ENCODE measurements at regions not wholly inside any gene's neighbourhood (a gene's known extent, or its start where the extent isn't known, plus 50 kb on each side); places are given as distances from the start of the nearest gene placed in this dataset.

DNA sequence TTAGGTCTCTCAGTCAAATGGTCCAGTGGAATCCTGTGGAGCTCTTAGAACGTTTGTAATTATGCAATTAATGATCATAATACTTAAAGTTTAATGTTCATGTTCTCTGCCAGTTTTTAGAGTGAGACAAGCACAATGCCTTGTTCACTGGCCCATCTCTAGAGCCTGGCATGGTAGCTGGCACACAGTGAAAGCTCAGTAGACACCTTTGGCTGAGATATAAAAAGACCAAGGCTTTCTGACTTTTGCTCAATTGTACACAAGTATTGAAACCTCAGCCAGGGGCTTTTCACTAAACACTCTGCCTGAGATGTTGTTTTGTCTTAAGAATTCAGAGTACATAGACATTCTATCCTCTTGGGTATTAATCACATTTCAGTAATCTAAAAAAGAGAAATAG, 241.8 kb upstream of the ATP2B1 start:
- no peaks in the 10 kb centered on the region for H3K9me3 ChIP-seq (replicated peaks)
- H3K27ac ChIP-seq (replicated peaks) = peak overlapping the region; percentile 9
- TF ChIP-seq, protein P1, sequence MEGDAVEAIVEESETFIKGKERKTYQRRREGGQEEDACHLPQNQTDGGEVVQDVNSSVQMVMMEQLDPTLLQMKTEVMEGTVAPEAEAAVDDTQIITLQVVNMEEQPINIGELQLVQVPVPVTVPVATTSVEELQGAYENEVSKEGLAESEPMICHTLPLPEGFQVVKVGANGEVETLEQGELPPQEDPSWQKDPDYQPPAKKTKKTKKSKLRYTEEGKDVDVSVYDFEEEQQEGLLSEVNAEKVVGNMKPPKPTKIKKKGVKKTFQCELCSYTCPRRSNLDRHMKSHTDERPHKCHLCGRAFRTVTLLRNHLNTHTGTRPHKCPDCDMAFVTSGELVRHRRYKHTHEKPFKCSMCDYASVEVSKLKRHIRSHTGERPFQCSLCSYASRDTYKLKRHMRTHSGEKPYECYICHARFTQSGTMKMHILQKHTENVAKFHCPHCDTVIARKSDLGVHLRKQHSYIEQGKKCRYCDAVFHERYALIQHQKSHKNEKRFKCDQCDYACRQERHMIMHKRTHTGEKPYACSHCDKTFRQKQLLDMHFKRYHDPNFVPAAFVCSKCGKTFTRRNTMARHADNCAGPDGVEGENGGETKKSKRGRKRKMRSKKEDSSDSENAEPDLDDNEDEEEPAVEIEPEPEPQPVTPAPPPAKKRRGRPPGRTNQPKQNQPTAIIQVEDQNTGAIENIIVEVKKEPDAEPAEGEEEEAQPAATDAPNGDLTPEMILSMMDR (IDR thresholded peaks at IDR 0.05; ENCODE audit: borderline replicate concordance) = no peak
- H3K4me1 ChIP-seq = peaks cover 28% of the 10 kb centered on the region
- intact Hi-C loops (cut with micrococcal nuclease) = no loop called here
- no peak overlapping the region for H3K4me3 ChIP-seq
- H3K36me3 ChIP-seq = no peaks in the 10 kb centered on the region
- H3K27me3 ChIP-seq (ENCODE audit: low read depth) = peaks cover 13% of the 10 kb centered on the region
- no peak for DNase-seq

DNA sequence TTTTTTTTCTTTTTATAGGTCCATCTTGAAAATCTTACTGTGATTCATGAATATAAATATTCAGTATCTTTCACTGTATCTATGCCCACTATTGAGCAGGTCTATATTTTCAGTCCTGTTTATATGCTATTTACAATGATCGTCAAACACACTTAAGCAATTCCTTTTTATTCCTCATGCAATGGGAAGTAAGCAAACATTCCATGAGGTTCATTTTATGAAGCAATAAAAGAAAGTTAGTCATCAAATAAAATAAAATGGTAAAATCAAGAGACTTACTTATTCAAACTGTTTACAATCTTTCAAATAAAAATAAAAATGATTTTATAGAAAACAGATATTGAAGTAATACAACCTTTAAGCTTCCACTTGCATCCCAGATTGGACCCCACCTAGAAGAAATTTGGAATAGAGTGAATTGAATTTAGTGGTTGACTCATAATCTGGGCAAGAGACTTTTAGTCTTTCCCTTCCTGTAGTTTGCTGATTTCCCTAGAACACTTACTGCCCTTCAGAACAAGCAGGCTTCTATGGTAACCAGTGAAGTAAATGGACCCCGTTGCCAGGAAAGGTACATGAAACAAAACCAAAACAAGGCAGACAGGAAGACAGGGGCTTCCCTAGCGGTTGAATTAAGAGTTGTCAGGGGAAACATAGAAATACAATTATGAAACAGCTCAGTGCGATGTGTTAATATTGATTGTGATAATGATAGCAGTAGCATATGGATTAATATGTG, 241.0 kb upstream of the ATP2B1 start:
- Histone ChIP-seq H3K36me3 (no peaks in the 10 kb centered on the region), H3K27ac (replicated peaks) (peak overlapping the region; percentile 9), H3K4me3 (no peak overlapping the region), H3K27me3 (ENCODE audit: low read depth) (peaks cover 13% of the 10 kb centered on the region), H3K9me3 (replicated peaks) (no peaks in the 10 kb centered on the region), H3K4me1 (peaks cover 28% of the 10 kb centered on the region)
- intact Hi-C loops (cut with micrococcal nuclease) = no loop called here
- TF ChIP-seq, protein P1 (IDR thresholded peaks at IDR 0.05; ENCODE audit: borderline replicate concordance) = peak; percentile 24
- DNase-seq = no peak

DNA sequence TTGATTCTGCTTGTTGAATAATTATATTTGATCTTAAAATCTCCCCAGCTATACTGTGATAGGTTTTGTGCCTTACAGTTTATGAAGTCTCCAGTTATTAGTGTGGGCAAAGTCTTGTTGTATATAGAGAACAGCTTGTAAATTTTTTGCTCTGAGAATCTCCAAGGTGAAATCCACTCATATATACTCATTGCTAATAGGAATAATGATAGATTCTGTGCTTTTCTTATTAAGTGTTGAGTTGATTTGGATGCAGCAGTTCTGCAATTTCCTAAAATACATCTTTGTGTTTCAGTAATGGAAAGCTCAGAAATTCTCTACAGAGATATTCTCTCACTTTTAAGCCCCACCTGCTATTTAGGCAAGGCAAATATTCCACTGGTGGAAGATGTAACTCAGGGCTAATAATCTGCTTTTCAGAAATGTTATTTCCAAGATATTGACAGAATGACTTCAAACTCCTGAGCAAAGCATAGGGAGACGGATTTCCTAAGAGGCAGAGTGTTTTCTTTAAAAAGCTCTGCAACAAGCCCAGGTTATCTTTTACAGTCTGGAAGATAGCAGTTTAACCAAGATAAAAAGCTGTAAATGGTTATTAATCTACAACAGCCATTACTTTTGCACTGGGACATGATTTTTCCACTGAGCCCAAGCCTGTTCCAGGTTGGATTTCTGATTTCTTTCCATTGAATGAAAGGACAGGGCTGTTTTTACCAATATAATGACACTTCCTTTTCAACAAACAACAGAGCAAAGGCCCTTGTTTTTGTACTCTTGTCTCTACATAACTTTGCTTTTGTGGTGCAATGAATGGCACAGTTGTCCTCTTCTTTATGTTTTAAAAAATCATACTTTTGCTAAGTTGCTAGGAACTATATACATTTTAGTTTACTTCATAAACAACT, 239.9 kb upstream of the ATP2B1 start:
- intact Hi-C loops (cut with micrococcal nuclease) = no loop called here
- Histone ChIP-seq H3K4me3 (no peak overlapping the region), H3K36me3 (no peaks in the 10 kb centered on the region), H3K9me3 (replicated peaks) (no peaks in the 10 kb centered on the region), H3K27me3 (ENCODE audit: low read depth) (peaks cover 9% of the 10 kb centered on the region), H3K4me1 (peaks cover 28% of the 10 kb centered on the region), H3K27ac (replicated peaks) (peak overlapping the region; percentile 11)
- no peak for DNase-seq
- TF ChIP-seq, protein P1 (IDR thresholded peaks at IDR 0.05; ENCODE audit: borderline replicate concordance) = no peak

DNA sequence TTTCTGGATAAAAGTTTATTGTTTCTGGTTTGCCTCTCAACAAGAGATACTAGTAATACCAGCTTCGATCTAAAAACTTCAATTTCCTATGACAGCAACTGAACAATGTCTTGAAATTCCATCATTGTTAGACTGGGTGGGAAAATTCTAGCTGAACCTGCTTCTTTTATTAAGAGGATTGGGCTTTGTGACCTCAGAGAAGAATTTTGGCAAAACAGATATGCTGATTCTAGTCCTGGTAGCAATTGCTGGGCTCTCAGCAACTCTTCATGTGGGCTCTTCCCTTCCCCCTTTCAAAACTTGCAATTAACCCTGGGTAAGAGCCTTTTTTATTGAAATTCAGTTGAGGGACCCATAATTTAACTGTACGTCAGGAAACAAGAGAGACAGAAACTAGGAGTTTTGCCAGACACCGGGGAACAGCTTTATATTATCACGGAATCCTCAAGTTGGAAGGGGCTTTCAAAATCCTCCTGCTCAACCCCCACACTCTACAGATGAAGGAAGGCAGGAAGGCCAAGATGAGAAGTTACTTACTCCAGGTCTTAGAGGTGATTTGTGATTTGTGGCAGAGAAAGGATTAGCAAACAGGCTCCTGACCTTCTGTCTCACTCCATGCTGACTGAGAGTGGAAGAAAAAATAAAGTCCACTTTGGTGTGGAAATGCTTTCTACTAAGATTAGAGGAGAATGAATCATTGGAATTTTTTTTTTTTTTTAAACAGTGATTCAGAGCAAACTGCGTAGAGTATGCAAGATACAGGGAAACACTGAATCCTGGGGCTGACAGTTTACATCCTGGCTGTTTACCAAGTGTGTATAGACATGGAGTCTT, 239.0 kb upstream of the ATP2B1 start:
- TF ChIP-seq, protein P1 (IDR thresholded peaks at IDR 0.05; ENCODE audit: borderline replicate concordance) = no peak
- no peak for DNase-seq
- no peaks in the 10 kb centered on the region for H3K36me3 ChIP-seq
- H3K4me3 ChIP-seq = no peak overlapping the region
- peaks cover 9% of the 10 kb centered on the region for H3K27me3 ChIP-seq (ENCODE audit: low read depth)
- no peak overlapping the region for H3K27ac ChIP-seq (replicated peaks)
- peaks cover 28% of the 10 kb centered on the region for H3K4me1 ChIP-seq
- intact Hi-C loops (cut with micrococcal nuclease) = no loop called here
- H3K9me3 ChIP-seq (replicated peaks) = no peaks in the 10 kb centered on the region

DNA sequence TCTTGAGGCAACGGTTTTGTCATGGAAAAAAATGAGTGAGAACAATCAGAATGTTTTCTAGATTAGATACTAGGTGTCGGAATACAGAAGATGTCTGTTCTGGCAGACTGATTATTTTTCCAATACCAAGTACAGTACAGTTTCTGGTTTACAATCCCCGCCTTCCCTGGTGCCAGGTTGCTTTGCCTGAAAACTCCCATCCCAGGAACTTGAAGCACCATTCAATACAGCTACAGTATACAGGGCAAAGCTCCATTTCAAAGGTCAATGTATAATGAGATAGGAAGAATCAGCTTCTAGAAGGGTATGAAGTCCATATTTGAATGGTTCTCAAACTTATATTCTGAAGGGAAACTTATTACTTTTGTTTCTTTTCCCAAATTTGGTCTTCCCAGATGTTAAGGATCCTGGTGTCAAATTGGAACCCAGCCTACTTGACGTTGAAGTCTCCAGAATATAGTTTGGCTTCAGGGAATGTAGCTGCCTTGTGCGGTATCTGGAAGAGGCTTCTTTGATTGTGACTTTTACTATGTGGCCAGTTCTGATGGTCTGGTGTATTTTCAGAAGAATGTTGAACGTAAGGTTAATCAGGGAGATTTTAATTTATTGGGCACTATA, 238.0 kb upstream of the ATP2B1 start:
- intact Hi-C loops (cut with micrococcal nuclease) = no loop called here
- no peak overlapping the region for H3K4me3 ChIP-seq
- TF ChIP-seq, protein P1 (IDR thresholded peaks at IDR 0.05; ENCODE audit: borderline replicate concordance) = no peak
- peaks cover 9% of the 10 kb centered on the region for H3K27me3 ChIP-seq (ENCODE audit: low read depth)
- peaks cover 28% of the 10 kb centered on the region for H3K4me1 ChIP-seq
- no peaks in the 10 kb centered on the region for H3K36me3 ChIP-seq
- H3K9me3 ChIP-seq (replicated peaks) = no peaks in the 10 kb centered on the region
- H3K27ac ChIP-seq (replicated peaks) = no peak overlapping the region
- no peak for DNase-seq

Measured in left ventricle myocardium inferior (tissue), 1 donor.